HG02840 (cell line): ENCODE measurements at regions not wholly inside any gene's neighbourhood (a gene's known extent, or its start where the extent isn't known, plus 50 kb on each side); places are given as distances from the start of the nearest gene placed in this dataset.

Experiments used
- ATAC-seq: cut with Tn5 transposase; IDR thresholded peaks from one replicate; pipeline ENCODE4 v1.9.1; 2021; ENCODE audit warnings: mild to moderate bottlenecking, moderate library complexity, moderate number of reproducible peaks; ENCODE audit not compliant: unreplicated experiment, low FRiP score

DNA sequence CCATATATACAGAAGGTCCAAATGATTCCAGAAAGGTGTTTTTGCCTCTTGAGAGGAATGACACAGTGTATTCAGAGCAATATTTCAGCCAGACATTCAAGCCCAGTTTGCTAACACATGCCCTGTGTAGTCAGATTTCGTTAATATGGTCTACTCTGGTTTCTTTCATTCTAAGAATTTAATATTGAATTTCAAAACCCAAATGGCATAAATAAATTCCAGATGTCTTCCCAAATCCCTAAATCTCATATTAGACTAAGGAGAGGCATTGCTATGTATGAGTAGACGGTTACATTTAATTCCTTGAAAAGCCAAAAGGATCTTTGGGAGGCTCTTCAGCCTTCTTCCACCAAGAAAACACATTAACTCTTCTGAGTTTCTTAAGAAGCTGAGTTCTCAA, 66.3 kb upstream of the C1QTNF7 start:
- ATAC-seq, result no peak

DNA sequence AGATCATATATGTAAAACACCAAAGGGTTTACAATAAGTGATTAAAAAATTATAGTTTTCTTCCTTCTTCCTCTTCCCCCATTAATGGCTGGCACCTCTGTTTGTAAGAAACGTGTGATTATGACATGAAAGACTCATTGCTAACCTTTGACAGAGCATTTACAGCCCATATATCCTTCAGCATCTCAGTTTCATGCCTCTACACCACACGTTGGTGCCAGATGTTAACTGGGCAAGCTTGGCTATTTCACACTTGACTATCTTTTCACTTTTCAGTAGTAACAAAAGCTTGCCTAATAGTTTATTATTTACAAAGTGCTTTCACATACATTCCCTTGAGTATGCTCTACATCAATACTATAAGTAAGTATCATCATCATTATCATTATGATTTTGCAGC, 65.3 kb upstream of the C1QTNF7 start:
- ATAC-seq, result no peak

DNA sequence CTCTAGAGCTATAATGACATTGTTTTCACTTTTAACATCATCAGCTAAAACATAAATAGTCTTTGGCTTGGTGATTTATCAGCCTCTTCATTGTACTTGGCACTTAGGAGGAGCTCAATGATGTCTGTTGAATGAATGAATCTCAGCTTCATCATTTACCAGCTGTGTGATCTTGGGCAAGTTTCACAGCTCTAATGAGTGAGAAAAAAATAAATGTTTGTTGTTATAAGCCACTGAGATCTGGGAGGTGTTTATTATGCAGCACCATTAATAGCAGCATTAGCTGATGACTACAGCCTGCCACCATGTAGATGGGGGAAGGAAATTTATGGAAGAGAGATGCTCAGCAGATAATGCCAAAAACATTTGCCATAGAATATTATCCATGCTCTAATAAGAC, 63.6 kb upstream of the C1QTNF7 start:
- ATAC-seq, result no peak

DNA sequence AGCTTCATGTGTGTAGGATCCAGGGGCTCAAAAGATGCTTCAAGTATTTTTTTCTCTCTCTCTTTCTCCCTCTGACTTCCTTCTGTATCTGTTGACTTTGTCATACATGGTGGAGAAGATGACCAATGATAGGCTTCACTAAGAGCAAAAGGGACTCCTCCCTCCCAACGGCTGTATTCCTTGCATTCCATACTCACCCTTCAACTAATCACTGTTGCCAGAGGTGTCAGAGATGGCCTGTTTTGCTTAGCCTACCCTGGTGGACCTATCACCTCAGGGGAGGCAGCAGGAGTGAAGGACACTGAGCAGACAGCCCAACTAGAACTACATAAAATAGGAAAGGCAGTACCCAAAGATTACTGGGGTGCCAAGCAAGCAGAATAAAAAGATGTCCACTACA, 62.2 kb upstream of the C1QTNF7 start:
- ATAC-seq, result no peak

DNA sequence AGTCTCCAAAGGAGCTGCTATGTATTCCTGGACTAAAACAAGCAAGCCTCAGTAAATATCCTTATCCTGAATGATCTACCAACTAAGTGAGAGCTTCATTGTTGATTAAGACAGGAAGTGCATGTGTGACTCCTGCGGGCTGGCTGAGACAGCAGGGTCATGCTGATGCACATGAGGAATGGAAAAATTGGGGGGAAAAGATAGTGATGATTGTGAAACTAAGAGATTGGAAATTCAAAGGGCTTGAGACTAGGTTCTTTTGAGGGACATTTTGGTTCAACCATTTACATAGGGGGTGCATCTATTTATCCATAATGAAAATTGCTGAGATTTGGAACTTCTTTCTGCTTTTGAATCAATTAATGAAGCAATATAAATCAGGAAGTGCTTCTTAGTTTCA, 61.1 kb upstream of the C1QTNF7 start:
- ATAC-seq, result no peak

DNA sequence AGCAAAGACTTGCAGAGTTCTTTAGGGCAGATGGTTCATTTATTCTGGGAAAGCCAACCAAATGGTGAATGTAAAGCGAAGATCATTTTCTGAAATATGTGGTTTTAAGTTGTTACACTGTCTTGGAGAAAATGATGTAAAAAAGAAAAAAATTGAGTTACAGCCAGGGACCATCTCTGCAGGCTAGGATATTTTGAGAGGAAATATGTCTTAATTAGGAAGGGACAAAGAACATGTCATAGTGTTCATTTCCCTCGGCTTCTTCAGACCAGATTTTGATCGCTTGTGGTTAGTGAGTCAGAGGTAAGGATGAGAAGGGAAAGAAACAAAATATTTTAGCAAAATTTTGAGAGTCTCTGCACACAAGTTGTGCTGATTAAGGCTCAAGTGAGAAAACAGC, 59.0 kb upstream of the C1QTNF7 start:
- no peak for ATAC-seq

DNA sequence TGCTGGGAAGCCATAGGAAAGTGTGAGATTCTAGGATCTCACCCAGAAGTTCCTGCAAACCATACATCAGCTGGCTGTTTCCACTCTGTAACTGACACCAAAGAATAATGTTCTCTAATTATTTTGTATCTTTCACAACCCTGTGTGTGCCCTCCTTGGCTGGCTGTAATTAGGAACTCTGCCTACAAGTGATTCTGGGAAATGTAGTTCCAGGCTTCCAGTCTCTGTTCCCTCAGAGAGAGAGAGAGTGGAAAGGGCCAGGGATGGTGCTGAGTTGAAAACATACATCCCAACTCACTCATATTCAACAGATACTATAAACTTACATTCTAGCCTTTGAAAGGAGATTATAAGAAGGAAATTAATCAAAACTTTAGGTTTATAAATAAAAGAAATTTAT, 57.5 kb upstream of the C1QTNF7 start:
- no peak for ATAC-seq

DNA sequence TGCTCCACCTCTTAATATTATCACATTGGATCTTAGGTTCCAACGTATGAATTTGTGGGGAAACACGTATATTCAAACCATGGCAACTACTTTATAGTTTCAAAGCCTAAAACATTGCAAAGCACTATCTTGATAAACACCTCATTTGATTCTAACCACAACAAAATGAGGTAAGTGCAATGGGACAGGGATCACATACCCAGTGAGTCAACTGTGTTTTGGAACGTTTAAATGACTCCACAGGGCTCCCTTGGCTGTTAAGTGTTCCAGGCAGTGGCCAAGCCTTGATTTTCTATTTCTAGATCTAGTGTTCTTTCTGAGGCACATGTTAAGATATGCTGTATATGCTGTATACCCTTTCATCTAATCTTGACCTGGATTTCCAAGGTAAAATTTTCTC, 54.5 kb upstream of the C1QTNF7 start:
- ATAC-seq, result no peak

DNA sequence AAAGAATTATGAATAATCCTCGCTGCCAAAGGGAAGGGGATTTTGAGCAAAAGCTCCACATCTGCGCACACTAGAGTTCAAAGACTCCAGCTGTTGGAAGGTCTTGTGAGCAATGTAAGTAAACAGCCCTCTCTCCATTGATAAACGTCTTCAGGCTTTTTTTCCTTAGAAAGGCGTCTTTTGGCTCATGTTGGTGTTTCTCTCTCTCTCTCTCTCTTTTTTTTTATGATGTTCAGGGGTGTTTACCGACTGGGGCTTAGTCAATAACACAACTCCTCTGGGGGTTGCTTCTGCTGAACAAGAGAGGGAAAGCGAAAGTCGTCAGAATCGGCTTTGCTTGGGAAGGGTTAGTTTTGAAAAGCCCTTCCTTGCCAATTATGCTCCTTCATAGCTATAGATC, 53.2 kb upstream of the C1QTNF7 start:
- ATAC-seq, result no peak

DNA sequence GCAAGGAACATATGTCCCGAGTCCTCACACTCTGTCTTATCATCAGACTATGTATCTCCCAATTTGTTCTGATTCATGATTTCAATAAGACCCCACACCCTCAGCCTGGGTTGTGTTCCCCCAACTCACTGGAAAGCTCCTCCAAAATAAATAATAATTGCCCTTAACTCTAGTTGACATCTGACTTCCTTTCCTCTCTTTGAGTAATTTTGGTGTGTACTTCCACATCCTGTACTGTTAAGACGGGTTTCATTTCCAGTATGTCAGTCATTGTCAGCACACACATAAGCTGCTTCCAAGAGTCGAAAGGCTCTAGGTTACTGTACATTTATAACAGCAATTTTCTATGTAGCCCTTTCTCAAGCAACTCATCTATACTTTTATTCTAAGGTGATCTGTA, 52.2 kb upstream of the C1QTNF7 start:
- ATAC-seq, result no peak

DNA sequence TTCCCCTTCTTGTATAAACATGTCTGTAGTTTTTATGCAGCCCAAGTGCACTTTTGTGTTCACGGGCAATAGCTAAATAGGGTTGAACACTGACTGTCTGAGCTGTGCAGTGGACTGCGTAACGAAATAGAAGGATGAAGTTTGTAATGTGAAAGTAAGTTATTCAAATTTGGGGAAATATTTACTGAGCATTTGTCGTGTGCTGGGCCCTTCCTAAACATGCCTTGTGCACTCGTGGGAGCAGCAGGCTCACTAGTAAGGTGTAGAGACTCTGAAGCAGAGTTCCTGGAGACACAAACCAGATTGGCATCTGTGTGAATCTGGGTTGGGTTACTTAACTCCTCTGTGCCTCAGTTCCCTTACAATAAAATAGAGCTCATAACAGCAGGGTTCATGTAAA, 51.7 kb upstream of the C1QTNF7 start:
- no peak for ATAC-seq

DNA sequence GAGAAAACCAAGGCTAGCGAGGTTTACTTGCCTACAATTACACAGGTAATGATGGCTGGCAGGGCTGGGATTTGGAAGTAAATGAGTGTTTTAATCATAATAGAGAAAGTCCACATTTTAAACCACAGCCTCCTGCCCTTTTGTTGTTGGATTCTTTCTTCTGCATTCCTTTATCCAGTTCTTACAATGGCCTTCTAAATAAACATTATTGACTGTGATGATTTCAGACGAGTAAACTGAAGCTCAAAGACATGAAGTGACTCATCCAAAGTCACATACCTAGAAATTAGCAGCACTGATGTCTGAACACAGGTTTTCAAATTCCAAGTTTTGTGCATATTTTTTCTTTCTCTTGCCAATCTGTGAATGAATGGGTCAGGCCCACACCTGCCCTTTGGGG, 51.2 kb upstream of the C1QTNF7 start:
- ATAC-seq, result no peak
